Activated CD4-positive, alpha-beta T cell treated with anti-CD3 and anti-CD28 coated beads for 24 hours (primary cell): ENCODE measurements at regions not wholly inside any gene's neighbourhood (a gene's known extent, or its start where the extent isn't known, plus 50 kb on each side); places are given as distances from the start of the nearest gene placed in this dataset.

ENCODE experiments used
- DNase-seq, 2 donors: peaks; one replicate each; pipeline ENCODE4 v3.0.0-alpha.2; 2020; ENCODE audit warnings: low read depth in 2 of 2

DNA sequence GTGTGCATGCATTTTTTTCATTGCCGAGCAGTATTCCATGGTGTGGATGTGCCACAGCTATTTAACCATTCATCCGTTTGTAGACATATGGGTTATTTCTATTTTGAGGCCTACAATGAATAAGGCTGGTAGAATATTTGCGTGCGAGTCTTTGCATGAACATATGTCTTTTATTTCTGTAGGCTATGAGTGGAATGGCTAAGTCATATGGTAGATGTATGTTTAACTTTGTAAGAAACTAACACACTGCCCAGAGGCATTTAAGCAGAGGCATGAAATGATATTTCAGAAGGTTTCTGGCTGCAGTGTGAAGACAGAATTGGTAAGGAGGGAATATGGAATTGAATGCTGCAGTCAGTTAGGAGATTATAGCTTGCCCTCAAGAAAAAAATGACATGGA, 457.4 kb upstream of the CDH4 start:
- no peak for DNase-seq

DNA sequence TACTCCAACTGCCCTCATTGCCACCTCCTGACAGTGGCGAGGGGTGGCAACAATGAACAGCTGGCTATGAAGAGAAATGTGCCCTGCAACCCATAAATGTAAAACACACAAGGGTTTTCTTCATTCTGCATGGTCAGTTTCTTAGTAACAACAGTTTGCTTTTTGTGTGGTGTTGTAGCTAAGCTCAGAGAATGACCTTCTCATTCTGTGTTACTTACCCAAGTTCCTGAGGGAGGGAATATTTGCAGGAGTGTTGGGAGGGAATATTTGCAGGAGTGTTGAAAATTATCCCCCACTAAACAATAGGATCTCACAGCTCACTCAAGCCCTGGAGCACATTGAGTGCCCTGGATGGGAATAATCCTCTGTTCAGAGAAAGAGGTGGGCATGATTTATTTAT, 456.4 kb upstream of the CDH4 start:
- DNase-seq: no peak

DNA sequence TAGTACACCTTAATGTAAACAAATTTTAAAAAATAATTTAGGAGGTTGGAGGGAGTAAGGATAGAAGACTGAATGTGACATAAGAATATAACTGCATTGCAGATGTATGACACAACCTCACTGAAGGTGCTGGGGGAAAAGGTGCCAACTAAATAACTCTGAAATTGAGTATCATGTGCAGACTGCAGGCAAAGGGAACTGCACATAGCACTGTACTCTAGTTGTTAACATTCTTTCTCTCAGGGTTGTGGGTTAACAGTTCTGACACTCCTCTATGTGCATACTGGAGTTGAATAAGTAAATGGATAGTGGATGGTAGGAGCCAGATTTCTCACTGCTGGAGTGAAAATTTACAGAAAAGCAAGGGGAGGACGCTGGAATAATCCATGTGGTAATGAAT, 451.9 kb upstream of the CDH4 start:
- DNase-seq: no peak

DNA sequence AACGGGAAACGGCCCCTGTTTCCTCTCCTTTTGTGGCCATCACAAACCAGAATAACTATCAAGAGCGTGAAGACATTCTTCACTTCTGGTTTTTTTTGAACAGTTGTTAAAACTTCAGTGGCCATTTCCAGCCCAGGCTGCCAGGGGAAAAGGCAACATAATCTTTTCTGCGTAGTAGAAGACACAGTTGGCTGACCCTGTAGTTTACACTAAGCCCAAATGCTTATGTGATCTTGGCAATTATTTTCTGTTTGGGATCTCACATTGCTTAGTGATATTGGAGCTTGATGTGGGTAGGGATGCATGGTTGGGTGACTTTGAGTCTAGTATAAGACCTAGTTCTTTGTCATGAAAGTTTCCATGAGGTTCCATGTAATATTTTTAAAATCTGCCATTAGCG, 449.4 kb upstream of the CDH4 start:
- DNase-seq: no peak

GRCh38 chr20:60803335-60804055, 448.6 kb upstream of the CDH4 start:
- DNase-seq: no peak

DNA sequence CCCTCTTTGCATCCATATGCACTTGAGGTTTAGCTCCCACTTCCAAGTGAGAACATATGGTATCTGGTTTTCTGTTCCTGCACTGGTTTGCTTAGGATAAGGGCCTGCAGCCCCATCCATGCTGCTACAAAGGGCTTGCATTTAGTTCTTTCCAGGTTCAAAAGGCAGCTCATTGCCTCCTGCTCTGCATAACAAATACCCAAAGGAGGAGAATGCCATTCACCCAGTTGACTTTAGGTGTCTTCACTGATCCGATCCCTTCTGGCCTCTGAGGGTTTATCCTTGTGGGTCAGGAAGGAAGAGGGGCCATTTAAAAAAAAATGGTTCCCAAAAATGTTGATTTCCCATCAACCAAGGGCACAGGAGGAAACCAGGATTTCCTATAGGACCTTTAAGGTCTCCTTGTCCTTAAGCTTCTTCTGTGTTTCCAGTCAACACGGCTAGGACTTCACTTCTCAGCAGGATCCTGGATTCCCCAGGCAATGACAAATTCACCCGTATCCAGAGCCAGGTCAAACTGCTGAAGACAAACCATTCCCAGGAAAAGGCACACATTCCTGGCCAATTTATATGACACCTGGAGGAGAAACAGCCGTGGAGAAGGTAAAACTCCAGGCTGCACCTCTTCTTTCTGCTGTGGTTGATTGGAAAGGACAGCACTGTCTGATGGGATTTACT, 447.7 kb upstream of the CDH4 start:
- no peak for DNase-seq

DNA sequence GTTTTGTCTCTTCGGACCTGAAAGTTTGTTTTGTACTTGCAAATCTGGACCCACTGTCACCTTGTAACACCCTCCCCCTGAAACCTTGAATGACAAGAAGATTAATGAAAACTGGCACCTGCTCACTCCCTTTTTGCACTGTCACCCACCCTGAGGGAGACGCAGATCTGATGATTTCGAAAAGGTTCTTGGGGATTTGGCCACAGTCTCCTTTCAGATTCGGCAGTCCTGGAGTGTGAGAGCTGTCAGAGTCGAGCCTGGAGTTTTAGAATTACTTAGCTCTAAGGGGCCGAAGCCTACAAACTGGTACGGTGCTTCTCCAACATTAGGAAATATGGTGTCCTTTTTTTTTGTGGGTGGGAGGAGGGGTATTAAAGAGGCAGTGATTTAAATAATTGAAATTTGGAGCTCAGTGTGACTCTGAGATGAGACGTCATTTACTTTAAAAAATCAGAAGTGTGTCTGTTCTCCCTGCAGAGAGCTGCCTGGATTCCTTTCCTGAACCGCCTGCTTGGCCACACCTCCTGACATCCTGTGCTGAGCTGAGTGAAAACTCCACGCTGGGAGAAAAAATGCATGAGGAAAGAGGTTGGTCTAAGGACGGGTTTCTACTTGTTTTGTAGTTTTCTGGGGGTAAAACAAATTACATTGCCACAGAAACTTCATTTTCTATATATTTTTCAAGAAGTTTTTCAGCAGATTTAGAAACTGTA, 447.0 kb upstream of the CDH4 start:
- DNase-seq: no peak

DNA sequence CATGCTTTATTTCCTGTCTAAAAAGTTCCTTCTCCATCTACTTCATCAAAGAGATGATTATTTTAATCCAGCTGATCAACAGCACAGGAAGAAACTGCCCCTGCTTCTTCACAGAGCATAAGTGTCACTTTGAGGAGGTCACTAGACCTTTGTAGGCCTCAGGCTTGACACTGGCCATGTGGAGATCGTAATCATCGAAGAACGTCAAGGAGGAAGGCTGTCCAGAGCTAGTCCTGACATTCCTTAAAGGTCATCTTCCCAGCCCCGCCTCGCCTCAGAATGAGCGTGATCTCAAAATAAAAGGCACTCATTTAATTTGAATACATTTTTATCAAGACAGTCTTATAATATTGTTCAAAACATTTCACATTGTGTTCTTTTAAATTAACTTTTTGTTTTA, 445.7 kb upstream of the CDH4 start:
- no peak for DNase-seq

DNA sequence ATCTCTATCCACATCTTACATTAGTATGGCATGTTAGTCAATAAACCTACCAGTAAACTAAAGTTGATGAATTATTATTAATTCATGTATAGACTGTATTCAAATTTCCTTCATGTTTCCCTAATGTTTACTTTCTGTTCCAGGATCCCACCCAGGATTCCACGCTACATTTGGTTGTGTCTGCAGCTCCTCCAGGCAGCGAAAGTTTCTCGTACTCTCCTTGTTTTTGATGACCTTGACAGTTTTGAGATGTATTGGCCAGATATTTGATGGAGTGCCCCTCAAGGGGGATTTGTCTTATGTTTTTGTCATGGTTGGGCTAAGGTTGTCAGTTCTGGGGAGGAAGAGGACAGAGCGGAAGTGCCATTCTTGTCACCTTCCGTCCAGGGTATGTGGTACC, 445.2 kb upstream of the CDH4 start:
- no peak for DNase-seq

GRCh38 chr20:60808003-60808672, 443.9 kb upstream of the CDH4 start:
- DNase-seq: no peak

GRCh38 chr20:60808701-60809100, 443.4 kb upstream of the CDH4 start:
- no peak for DNase-seq

DNA sequence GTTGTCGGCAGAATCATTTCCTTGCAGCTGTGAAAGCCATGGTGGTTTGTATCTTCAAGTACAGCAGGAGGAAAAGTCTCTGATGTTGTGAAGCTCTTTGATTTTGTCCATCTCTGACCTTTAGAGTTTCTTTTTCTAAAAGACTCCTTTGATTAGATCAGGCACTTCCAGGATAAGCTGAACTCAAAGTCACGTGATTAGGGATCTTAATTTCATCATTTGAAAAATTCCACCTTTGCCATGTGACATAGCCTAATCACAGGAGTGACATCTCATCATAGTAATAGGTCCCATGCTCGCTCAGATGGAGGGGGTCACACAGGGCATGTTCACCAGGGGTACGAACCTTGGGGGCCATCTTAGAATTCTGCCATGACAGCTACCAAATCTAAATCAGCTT, 441.5 kb upstream of the CDH4 start:
- DNase-seq: no peak

GRCh38 chr20:60812561-60812960, 439.5 kb upstream of the CDH4 start:
- no peak for DNase-seq

- no peak for DNase-seq
Measured at GRCh38 chr20:60813066-60813465, 439.0 kb upstream of the CDH4 start.

- DNase-seq: no peak
Measured at GRCh38 chr20:60815656-60816055, 436.4 kb upstream of the CDH4 start.

- no peak for DNase-seq
Measured at GRCh38 chr20:60816901-60817300, 435.2 kb upstream of the CDH4 start.

- DNase-seq: no peak
Measured at GRCh38 chr20:60817891-60818290, 434.2 kb upstream of the CDH4 start.

DNA sequence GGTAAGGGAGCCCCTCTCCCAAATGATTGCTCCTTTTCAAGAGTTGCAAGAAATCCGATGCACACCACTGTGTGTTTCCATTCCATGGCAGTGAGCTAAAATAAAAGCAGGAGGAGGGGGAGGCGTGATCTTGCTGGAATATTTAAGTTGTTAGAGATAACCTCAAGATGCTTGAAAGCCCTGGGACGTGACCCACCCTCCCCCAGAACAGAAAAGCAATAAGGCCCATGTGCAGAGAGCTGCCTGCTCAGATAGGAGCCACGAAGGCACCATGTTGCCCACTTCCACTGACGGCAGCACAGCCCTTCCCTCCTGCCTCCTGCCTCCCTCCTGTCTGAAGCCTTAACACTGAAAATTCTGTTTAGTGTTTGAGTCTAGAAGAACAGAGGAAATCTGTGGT, 432.6 kb upstream of the CDH4 start:
- no peak for DNase-seq

GRCh38 chr20:60820149-60820548, 431.9 kb upstream of the CDH4 start:
- DNase-seq: no peak

DNA sequence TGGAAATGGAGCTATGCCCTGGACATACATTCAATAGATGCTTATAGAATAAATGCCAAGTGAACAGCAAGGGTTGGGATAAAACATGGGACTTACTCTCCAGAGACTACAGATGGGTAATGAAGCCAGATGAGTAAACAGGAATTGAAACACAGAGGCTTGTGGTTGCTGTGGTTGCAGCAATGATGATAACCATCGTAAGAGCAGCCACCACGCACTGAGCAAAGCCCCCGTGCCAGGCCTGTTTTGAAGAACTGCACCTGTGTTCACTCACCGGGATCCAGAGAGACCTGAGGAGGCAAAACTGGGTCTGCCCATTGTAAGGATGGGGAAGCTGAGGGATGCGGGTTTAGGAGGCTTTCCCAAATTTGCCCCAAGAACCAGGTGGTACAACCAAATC, 431.1 kb upstream of the CDH4 start:
- no peak for DNase-seq

GRCh38 chr20:60822699-60823607, 429.1 kb upstream of the CDH4 start:
- no peak for DNase-seq
